NCI-H1694 treated with DMSO at 0.1 percent for 48 hours (cell line): ENCODE measurements at regions not wholly inside any gene's neighbourhood (a gene's known extent, or its start where the extent isn't known, plus 50 kb on each side); places are given as distances from the start of the nearest gene placed in this dataset.
"Not testable (repeated sequence)": the region's sequence is repeated elsewhere in the genome, so short reads cannot be mapped to it uniquely, and the experiment has no call there.

ENCODE experiments used
- DNase-seq: peaks from one replicate; lab custom pipeline; 2025; lab: John Stamatoyannopoulos, UW

DNA sequence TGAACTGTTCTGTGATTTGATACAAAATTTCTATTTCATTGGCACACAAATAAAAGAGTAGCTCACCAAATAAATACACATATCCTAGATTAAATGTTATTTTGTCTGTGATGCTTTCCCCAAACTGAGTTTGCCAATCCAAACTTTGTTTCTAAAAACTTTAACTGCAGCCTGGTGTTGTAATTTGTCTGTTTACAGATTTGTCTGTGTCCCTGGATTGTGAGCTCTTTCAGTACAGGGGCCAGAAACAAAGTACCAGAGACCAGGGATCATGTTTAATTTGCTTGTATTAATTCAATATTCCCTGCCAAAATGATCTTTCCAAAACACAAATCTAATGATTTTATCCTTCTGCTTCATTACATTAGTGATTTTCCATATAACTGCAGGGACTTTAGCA lies 1044.6 kb upstream of the GJE1 start:
- no peak for DNase-seq

DNA sequence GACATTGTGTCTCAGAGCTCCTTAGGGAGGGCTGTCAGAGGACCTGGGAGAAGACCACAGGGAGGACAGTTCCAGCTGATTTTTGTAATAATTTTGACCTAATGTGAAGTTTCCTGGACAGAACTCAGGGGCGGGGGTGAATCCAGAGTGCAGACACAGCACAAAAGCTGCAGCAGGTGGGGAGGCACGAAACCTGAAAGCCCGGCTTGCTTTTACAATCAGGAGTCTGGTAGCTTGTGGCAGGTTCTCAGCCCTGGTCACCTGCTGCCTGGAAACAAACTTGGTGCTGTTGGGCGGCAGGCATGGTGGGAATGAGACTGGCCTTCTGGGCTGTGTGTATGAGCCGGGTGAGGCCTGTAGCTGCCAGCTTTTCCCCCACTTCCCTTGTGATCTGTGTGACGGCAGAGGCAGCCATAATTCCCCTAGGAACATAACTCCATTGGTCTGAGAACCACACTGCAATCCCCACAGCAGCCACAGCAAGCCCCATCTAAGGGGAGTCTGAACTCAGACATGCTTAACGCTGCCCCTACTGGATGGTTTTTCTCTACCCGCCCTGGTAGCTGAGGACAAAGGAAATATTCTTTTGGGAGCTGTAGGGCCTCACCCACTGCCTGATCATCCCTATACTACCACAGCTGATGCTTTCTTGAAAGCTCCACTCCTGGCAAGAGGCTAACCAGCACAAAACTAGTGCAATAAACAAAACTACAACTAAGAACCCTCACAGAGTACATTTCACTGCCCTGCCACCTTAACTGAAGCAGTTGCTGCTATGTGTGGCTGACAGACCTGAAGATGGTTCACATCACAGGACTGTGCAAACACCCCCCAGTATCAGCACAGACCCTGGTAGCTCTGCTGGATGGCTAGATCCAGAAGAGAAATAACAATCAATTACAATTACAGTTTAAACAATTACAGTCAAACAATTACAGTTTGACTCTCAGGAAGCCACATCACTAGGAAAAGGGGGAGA lies 1055.1 kb upstream of the GJE1 start:
- DNase-seq, result no peak

DNA sequence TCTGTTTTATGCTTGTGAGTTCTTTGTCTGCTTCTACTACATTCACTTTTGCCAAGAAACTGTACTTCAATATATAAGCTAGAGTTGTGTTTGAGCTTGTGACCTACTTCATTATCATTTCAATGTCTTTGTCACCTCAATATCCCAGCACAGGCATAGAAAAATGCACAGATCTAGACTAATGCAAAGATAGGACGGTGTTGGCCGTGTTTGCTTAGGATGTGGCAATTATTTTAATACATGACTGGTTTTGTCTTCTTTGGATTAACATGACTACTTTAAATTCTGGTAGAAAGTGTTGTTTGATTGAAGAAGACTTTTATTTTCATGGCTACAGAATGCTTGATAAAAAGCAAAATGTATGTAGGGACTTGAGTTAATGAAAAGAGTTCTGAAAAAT lies 1075.0 kb upstream of the GJE1 start:
- DNase-seq, result no peak

DNA sequence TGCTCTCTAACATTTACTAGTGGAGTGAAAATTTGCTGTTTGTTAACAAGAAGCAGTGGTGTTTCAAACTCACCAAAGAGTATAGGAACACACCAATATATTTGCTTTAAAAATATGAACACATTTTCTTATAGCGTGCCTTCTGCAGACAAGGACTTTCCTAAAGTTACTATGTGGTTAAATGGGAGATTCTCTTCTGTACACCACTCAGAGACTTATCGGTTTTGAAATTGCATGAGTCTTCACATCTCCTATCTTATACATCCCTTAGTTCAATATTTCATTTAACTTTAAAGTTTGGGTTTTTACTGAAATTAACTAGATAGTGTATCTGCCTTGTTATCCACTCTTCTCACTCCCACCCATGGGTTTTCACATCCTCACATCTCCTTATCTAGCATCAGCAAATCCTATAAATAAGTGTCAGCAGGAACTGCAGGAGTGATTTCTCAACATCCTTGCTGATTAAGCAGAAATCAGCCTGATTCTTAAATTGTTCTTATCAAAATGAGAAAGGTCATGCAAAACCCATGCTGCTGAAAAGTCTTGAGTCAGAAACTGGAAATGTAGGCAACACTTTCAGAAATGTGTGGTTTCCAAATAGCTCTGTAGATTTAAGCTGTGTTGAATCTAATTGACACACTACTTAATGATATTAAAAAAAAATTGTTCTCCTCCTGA lies 1075.6 kb upstream of the GJE1 start:
- no peak for DNase-seq

DNA sequence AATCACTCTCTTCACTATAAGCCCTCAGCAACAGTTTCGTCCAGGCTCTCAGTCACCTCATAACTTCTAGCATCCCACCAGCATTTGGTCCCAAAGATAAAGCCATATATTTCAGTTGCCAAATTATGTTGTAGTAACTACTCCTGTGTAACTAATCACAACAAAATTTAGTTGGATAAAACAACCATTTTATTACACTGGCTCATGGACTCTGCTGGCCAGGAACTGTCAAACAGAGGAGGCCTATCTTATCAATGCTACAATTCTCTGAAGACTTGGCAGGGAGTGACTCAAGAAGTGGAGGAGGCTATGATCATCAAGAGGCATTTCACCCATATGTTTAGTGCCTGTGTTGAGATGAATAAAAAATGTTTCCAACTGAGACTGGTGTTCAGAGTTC lies 1082.3 kb upstream of the GJE1 start:
- no peak for DNase-seq

DNA sequence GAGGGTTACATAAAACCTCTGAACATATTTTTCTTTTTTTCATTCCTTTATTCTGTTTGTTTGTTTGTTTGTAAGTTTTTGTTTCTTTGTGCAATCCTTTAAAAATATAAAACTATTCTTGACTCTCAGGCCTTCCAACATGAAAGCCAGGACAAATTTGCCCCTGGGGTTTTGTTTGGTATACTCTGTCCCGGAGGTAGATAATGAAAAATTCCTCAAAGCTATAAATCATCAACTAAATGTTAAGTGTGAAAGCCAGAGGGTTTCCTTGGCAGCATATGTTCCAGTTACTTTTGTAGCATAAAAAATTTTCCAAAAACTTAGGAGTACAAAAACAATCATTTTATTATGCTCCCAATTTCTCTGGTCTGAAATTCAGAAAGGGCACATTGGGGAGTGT lies 1084.3 kb upstream of the GJE1 start:
- no peak for DNase-seq

DNA sequence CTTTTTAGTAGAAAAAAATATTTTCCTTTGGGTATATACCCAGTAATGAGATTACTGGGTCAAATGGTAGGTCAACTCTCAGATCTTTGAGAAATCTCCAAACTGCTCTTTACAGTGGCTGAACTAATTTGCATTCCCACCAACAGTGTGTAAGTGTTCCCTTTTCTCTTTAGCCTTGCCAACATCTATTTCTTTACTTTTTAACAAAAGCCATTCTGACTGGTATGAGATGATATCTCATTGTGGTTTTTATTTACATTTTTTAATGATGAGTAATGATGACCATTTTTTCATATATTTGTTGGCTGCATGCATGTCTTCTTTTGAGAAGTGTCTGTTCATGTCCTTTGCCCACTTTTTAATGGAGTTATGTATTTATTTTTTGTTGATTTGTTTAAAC lies 1086.2 kb upstream of the GJE1 start:
- not testable (repeated sequence) for DNase-seq

DNA sequence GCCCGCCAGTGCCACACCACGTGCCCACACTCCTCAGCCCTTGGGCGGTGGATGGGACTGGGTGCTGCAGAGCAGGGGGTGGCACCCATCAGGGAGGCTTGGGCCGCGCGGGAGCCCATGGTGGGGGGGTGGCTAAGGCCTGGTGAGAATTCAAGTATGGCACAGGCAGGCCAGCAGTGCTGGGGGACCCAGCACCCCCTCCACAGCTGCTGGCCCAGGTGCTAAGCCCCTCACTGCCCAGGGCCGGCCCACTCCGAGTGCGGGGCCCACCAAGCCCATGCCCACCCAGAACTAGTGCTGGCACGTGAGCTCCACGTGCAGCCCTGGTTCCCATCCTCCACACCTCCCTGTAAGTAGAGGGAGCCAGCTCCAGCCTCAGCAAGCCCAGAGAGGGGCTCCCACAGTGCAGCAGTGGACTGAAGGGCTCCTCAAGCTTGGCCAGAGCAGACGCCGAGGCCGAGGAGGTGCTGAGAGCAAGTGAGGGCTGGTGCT lies 1091.1 kb upstream of the GJE1 start:
- no peak for DNase-seq

DNA sequence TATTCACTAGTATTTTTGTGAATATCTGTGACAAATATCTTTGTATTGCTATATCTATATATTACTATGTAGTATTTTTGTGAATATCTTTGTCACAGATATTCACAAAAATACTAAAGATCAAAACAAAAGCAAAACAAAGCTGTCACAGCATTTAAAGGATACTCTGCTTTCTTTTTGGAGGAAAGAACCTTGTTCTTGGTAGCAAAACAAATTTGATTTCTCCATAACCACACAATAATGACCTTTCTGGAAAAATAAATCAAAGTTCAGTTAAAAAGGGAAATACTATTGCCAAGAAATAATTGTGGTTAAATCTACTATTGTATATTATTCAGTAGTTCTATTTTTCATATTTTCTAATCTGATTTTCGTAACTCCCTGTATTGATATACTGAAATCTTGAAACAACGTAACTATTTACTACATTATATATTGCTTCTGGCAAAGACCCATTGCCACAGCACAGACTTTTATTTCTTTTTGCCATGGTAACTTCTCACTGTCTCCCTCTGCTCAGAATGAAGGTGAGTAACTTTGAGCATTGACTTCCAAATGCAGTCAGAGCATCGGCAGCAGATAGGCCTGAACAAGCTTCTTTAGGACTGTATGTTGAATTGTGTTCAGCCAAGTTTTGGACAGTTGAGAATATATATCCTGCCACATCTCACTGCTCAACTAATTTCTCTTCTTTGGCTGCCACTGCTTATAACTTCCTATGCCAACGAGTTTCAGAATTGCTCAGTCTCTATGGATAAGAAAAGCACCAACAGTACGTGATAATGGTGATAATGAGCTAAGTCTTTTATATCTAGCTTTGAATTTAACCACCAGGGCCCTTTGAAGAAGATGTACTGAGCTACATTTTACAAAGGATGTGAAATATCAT lies 1097.2 kb upstream of the GJE1 start:
- no peak for DNase-seq

DNA sequence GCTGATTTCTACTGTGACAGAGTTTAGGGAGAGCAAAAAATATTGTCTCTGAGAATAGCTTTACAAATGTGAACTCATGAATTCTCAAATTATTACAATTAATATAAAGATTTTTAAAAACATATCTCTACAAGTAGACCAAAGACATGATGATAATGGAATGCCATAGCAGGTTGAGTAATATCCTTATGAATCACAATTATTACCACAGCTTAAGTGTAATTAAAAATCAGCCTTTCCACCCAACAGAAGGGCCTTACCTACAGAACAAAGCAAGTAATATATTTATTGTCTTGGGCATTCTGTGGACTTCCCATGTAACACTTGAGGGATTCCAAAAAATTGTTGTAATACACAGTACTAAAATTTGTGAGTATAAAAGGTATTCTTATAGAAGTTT lies 1099.6 kb upstream of the GJE1 start:
- DNase-seq, result no peak

DNA sequence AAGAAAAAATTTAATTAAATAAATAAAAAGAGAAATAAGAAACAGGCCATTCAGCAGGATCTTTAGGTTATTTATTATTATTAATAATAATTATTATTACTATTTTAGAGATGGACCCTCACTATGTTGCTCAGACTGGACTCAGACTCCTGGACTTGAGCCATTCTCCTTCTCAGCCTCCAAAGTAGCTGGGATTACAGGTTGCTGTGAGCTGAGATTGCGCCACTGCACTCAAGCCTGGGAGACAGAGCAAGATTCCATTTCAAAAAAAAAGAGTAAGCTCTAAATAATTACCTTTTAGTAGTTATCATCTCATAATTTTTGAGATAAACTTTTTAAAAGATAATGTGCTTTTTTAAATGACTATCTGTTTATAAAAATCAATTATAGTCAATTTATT lies 1102.8 kb upstream of the GJE1 start:
- DNase-seq, result no peak

DNA sequence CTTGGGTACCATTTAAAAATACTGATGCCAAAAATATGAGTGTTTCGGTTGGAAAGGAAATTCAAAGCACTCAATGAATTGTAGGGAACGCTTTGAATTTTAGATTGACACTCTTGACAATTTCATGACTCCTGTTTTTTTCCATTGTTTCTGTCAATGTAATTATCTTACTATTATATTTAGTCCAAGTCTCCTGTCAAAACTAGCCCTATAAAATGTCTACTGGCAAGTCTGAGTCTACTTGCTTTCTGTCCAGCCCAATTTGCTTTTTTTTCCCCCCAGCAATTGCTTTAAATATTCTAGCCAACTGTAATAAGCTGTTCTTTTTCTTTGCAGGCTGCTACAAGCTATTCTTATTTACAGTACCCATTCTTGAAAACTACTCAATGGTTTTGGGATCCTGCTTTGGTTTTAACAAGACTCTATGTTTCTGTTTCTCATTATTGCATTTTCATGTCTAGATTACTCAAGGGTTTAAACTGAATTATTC lies 1103.9 kb upstream of the GJE1 start:
- DNase-seq, result no peak

DNA sequence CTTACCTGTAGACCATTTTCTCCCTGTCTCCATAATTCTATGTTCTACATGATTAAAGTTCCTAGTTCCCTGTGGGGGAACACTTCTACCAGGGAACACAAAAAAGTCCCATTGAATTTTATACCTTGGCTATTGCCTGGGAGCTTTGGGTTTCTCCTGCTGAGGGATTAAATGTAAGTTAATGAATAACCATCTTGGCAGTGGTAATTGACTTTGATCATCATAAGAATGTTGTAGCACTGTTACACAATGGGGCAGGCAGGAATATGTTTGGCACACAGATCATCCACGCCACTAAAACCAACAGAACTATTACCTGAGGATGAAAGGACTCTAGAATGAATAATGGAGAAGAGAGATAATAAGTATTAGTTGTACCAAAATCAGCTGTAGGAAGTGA lies 1106.2 kb upstream of the GJE1 start:
- DNase-seq, result no peak

DNA sequence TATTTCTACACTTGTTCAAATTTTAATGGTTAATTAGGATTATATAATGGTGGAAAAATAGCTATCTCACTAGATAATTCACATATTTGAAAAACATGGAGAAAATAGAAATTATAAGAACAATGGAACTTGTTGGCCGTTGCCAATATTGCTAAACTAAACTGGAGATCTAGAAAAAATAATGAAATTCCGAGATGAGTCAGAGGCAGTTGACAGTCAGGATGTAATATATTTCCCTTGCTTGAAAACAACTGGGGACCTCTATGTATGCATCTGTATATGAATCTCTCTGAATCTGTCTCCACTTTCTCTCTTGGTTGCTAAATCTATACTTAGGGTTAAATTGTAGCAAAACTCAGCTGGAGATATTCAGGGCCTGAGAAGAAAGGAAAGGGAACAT lies 1108.2 kb upstream of the GJE1 start:
- no peak for DNase-seq

DNA sequence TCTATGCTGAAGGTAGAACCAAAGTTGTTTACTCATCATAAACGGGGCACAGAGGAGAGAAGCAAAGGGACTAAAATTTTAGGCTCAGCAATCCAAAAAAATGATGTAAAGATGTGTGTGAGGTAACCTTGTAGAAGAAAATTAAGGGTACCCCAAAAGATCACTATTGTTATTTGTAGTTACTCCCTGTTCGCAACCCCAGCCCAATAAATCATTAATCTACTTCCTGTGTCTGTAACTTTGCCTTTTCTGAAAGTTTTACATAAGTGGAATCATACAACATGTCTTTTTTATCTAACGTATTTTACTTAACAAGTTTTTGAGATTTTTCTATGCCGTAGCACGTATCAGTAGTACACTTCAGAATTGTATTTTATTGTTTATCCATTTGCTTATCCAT lies 1114.8 kb upstream of the GJE1 start:
- no peak for DNase-seq

DNA sequence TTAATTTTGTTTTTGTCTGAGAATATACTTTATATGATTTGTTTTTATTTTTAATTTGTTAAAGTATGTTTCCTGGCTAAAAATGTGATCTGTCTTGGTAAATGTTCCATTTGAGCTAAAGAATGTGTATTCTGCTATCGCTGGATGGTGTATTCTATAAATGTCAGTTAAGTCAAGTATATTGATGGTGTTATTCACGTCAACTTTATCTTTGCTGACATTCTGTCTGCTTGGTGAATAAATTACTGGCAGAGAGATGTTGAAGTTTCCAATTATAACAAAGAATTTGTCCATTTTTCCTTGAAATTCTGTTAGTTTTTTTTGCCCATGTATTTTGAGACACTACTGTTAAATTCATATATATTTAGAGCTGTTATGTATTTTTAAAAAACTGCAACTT lies 1131.8 kb upstream of the GJE1 start:
- no peak for DNase-seq

DNA sequence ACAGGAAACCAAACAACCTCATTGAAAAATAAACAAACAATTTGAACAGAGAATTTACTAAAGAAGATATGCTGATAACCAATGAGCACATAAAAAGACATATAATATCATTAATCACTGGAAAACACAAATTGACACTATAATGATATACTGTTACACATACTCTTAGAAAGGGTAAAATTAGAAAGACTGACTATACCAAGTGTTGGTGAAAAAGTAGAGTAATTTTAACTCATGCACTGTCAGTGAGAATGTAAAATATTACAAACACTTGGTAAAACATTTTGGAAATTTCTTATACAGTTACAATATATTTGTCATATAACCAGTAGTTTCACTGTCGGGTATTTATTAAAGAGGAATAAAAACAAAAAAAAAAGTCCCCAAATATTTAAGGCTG lies 1139.2 kb upstream of the GJE1 start:
- no peak for DNase-seq

DNA sequence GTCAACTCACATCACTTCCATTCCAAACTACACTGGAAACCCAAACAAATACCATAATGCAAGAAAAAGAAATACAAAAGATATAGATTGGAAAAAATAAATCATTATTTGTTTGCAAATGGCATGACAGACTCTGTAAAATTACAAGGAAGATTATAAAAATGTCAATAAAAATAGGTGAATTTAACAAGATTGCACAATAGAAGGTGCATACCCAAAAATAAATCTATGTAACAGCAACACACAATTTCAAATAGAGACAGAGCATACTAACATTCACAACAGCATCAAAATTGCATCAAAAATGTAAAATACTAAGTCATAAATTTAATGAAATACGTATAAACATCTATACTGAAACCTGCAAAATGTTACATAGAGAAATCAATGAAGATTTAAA lies 1140.0 kb upstream of the GJE1 start:
- DNase-seq, result no peak

DNA sequence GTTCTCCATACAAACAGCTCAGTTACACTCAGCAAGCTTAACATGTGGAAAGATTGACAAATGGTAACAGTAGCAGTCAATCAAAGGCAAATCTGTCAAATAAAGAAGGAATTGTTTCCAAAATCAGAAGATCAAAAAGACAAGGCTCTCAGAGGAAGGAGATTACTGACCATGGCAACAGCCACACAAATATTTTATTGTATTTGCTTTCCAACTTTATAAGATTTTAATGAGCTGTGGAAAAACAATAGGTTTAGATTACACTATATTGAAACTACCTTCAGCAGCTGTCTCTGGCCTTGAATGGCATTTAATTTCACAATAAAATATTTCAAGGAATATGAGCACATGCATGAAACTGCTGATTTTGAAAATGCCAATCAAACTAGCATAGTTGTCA lies 1143.9 kb upstream of the GJE1 start:
- no peak for DNase-seq

DNA sequence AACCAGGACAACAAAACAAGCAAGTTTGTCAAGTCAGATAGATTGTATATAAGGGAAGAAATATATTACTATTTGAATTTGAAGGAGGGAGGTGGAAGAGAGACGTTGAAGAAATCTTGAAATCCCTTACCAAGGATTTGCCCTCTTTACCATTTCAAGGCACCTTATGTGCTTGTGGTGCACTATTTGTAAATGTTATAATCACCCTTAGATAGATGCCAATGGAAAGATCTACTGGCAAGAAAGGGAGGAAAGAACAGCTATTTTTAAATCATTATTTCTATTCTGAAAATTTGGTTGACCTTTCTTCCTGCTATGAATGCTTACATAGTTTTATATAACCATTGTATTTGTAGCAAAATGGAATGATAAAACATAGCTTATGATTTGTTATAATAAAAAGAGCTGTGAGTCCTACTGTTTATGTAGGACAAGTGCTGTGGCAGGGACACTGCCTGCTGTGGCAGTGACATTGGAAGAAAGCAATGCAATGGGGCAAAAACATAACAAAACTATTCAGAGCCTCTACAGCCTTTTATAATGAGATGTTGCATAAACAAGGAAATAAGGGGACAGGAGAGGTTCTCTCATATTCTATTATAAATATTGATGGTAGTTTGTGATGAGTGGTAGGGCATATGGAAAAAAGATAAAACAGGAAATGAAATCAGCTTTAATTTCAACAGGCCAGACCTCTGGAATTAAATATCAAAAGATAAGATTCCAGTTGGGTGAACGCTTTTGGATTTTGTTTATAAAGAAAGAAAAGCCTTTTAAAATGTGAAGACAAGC lies 1145.2 kb upstream of the GJE1 start:
- no peak for DNase-seq

DNA sequence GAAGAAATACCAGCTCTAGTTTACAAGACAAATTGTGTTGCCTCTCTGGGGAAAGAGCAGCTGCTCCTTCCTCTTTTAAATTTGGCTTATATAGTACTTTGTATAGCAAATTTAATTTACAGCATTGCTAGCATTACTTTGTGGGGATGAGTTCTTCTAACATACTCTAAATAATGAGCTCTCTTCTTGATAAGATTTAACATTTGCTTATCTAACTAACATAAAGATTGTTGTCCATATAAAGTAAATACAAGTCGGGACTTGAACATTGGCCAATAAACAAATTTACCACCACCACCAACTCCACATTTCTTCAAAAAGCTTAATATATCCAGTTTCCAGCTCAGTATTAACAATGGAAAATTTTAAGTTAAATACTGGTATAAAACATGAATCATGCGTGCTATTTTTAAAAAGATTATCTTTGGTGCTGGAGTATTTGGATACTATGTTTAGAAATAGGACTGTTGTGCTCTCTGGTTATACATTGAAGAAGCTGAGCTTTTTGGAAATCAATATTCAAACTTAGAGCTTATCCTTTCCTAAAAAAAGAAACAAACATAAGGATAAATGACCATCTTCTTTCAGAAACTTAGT lies 1146.9 kb upstream of the GJE1 start:
- DNase-seq, result no peak
